ENCODE measurements at regions not wholly inside any gene's neighbourhood (a gene's known extent, or its start where the extent isn't known, plus 50 kb on each side); places are given as distances from the start of the nearest gene placed in this dataset.

- 45% methylated on average over 2 of the region's 2 CpGs for WGBS (ENCODE audit: missing lambda C conversion rate)
- CTCF ChIA-PET = no interaction called here
- no peak for TF ChIP-seq CBX2 (IDR thresholded peaks at IDR 0.05; ENCODE audit: borderline replicate concordance, low read depth)
- no peak for TF ChIP-seq MAFK (IDR thresholded peaks at IDR 0.05; ENCODE audit: partially characterized antibody)
- TF ChIP-seq RNF2 (IDR thresholded peaks at IDR 0.05; ENCODE audit: borderline replicate concordance, low read depth) = no peak
- TF ChIP-seq ZSCAN20 (CRISPR knock-in tag; IDR thresholded peaks at IDR 0.05) = no peak
- TF ChIP-seq MYC (IDR thresholded peaks at IDR 0.05; ENCODE audit: borderline replicate concordance, low read length) = no peak
- no peak for TF ChIP-seq EP300 (IDR thresholded peaks at IDR 0.05)
- TF ChIP-seq MAZ (IDR thresholded peaks at IDR 0.05; ENCODE audit: borderline replicate concordance, low read depth, low read length) = no peak
- TF ChIP-seq FOSB (CRISPR knock-in tag; IDR thresholded peaks at IDR 0.05) = no peak
- TF ChIP-seq SREBF2 (IDR thresholded peaks at IDR 0.05) = no peak
- TF ChIP-seq FOSL2 (IDR thresholded peaks at IDR 0.05) = no peak
- TF ChIP-seq FOSL2 (CRISPR knock-in tag; IDR thresholded peaks at IDR 0.05) = no peak
- TF ChIP-seq GATA3 (IDR thresholded peaks at IDR 0.05; ENCODE audit: borderline replicate concordance) = no peak
- TF ChIP-seq RAD21 (conservative IDR thresholded peaks at IDR 0.05 in 1 of 2, IDR thresholded peaks at IDR 0.05 in 1 of 2) = no peak
- no peak for TF ChIP-seq ATOH8 (CRISPR knock-in tag; IDR thresholded peaks at IDR 0.05; ENCODE audit: low read depth)
- DNase-seq (ENCODE audit: low read depth in 1 of 2, low spot score in 1 of 2) = no peak
- Histone ChIP-seq H3K9me3 (no peaks in the 10 kb centered on the region), H3K4me3 (no peak overlapping the region), H3K4me1 (no peaks in the 10 kb centered on the region), H3K27ac (no peak overlapping the region), H3K4me2 (no peak overlapping the region)
- ATAC-seq = no peak
- POLR2A ChIA-PET = no interaction called here
- FAIRE-seq = no peak
Measured at GRCh38 chr6:23705697-23706096, 420.3 kb upstream of the NRSN1 start.

GRCh38 chr6:23712756-23713155 lies 413.3 kb upstream of the NRSN1 start:
- no peak overlapping the region for H3K4me3 ChIP-seq
- WGBS (ENCODE audit: missing lambda C conversion rate) = 0% methylated on average over 3 of the region's 3 CpGs
- H3K4me2 ChIP-seq = no peak overlapping the region
- H3K4me1 ChIP-seq = no peaks in the 10 kb centered on the region
- no peak overlapping the region for H3K27ac ChIP-seq
- DNase-seq (ENCODE audit: low read depth in 1 of 2, low spot score in 1 of 2) = no peak
- ChIA-PET POLR2A (no interaction called here), CTCF (no interaction called here)
- no peak for FAIRE-seq
- no peak for ATAC-seq
- TF ChIP-seq JUN (IDR thresholded peaks at IDR 0.05) = no peak
- TF ChIP-seq HEYL (CRISPR knock-in tag; IDR thresholded peaks at IDR 0.05) = no peak
- TF ChIP-seq HOXA7 (CRISPR knock-in tag; IDR thresholded peaks at IDR 0.05) = no peak
- no peak for TF ChIP-seq GATA3 (IDR thresholded peaks at IDR 0.05; ENCODE audit: borderline replicate concordance)
- no peak for TF ChIP-seq MYC (IDR thresholded peaks at IDR 0.05; ENCODE audit: borderline replicate concordance, low read length)
- no peak for TF ChIP-seq MAFK (IDR thresholded peaks at IDR 0.05; ENCODE audit: partially characterized antibody)
- no peak for TF ChIP-seq FOSL2 (IDR thresholded peaks at IDR 0.05)
- TF ChIP-seq FOSL2 (CRISPR knock-in tag; IDR thresholded peaks at IDR 0.05) = no peak
- no peak for TF ChIP-seq BHLHE40 (IDR thresholded peaks at IDR 0.05; ENCODE audit: low read depth, low read length)
- TF ChIP-seq FOSB (CRISPR knock-in tag; IDR thresholded peaks at IDR 0.05) = no peak
- no peak for TF ChIP-seq ZSCAN20 (CRISPR knock-in tag; IDR thresholded peaks at IDR 0.05)
- TF ChIP-seq RAD21 (conservative IDR thresholded peaks at IDR 0.05 in 1 of 2, IDR thresholded peaks at IDR 0.05 in 1 of 2) = no peak
- no peak for TF ChIP-seq USF2 (IDR thresholded peaks at IDR 0.05)
- TF ChIP-seq EHF (CRISPR knock-in tag; IDR thresholded peaks at IDR 0.05) = no peak
- TF ChIP-seq HOXB5 (CRISPR knock-in tag; IDR thresholded peaks at IDR 0.05) = no peak
- no peak for TF ChIP-seq RFX5 (IDR thresholded peaks at IDR 0.05)
- no peak for TF ChIP-seq CHD2 (IDR thresholded peaks at IDR 0.05; ENCODE audit: low read length, partially characterized antibody)
- no peak for TF ChIP-seq HOXB13 (CRISPR knock-in tag; IDR thresholded peaks at IDR 0.05; ENCODE audit: low read depth)
- no peaks in the 10 kb centered on the region for H3K9me3 ChIP-seq

- H3K4me3 ChIP-seq = no peak overlapping the region
- ChIA-PET POLR2A (no interaction called here), CTCF (no interaction called here)
- ATAC-seq = no peak
- no peak overlapping the region for H3K27ac ChIP-seq
- FAIRE-seq = no peak
- TF ChIP-seq POLR2A (IDR thresholded peaks at IDR 0.05; ENCODE audit: low read length) (no peak), MAFK (IDR thresholded peaks at IDR 0.05; ENCODE audit: partially characterized antibody) (no peak), HDAC2 (IDR thresholded peaks at IDR 0.05) (no peak), NR3C1 (IDR thresholded peaks at IDR 0.05) (no peak), SREBF2 (IDR thresholded peaks at IDR 0.05) (no peak), RCOR1 (IDR thresholded peaks at IDR 0.05; ENCODE audit: low read depth, low read length) (no peak), USF2 (IDR thresholded peaks at IDR 0.05) (no peak), FOSB (CRISPR knock-in tag; IDR thresholded peaks at IDR 0.05) (no peak), BHLHE40 (IDR thresholded peaks at IDR 0.05; ENCODE audit: low read depth, low read length) (no peak), HES2 (IDR thresholded peaks at IDR 0.05) (no peak), JUNB (IDR thresholded peaks at IDR 0.05) (no peak), MAX (IDR thresholded peaks at IDR 0.05) (no peak), MYC (IDR thresholded peaks at IDR 0.05; ENCODE audit: borderline replicate concordance, low read length) (no peak)
- no peak for DNase-seq (ENCODE audit: low read depth in 1 of 2, low spot score in 1 of 2)
- H3K4me2 ChIP-seq = no peak overlapping the region
- WGBS (ENCODE audit: missing lambda C conversion rate) = 0% methylated on average over 1 of the region's 1 CpG
- H3K9me3 ChIP-seq = no peaks in the 10 kb centered on the region
- no peaks in the 10 kb centered on the region for H3K4me1 ChIP-seq
Measured at GRCh38 chr6:23713211-23713610, 412.8 kb upstream of the NRSN1 start.

All from A549 (cell line).